NCI-H69 (cell line): ENCODE measurements at regions not wholly inside any gene's neighbourhood (a gene's known extent, or its start where the extent isn't known, plus 50 kb on each side); places are given as distances from the start of the nearest gene placed in this dataset.

Experiments used
- DNase-seq: peaks from one replicate; lab custom pipeline; 2025; lab: John Stamatoyannopoulos, UW

DNA sequence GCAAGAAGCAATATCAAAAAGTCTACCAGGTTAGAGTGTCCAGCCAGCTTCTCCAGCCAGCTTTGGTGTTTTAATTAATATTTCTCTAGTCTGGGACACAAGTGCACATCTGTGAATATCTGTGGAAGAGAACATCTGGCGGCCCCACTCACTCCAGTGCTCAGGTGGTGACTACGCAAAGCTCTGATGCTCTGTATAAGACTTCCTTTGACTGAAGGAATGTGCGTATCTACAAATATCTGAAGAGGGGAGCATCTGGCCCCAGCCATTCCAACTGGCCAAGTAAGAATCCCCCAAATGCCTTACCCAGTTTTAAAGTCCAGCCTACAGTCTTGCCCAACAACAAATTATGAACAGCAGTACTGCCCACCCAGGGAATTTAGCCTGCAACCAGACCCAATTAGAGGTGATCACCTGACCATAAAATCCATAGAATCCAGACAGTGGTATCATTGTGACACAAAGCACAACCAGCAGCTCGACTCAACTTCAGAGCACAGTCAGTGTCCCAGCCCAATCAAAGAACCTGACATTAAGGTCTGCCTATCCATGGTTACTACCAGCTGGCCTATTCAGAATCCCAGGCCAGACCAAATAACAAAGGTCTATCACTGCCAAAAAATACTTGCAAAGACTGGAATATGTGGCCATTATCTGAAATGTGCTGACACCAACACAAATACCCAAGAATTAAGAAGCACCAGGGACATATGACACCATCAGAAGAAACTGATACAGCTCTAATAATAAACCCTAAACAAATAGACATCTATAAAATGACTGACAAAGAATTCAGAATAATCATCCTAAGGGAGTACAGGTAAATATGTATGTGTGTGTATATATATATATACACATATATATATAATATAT lies 76.1 kb upstream of the MANEA start:
- peak; percentile 11 for DNase-seq

DNA sequence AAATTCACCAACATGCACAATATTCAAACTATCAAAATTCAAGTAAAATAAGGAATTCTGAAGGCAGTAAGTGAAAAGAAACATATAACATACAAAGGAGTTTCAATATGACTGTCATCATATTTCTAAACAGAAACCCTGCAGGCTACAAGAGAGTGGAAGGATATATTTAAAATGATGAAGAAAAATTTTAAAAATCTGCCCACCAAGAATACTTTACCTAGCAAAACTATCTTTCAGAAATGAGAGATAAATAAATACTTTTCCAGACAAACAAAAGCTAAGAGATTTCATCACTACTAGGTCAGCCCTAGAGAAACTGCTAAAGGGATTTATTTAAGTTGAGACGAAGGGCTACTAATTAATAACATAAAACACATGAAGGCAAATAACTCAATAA lies 73.8 kb upstream of the MANEA start:
- no peak for DNase-seq

DNA sequence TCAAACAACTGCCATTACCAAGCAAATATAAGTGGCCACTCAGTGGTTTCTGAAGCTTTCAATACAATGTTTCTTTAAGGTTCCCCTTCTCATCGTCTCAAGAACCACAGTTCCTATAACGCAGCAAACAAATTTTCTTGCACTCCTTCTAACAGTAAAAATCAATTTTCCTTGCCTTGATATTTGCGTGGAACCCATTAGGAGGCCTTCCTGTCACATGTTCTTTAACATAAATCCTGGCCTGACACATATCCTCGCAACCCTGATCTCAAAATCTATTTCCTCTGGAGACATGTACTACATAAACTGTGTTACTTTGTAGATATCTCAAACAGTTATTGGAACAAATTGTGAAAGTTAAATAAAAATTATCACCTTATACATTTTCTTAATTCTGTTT lies 65.9 kb upstream of the MANEA start:
- DNase-seq: no peak

DNA sequence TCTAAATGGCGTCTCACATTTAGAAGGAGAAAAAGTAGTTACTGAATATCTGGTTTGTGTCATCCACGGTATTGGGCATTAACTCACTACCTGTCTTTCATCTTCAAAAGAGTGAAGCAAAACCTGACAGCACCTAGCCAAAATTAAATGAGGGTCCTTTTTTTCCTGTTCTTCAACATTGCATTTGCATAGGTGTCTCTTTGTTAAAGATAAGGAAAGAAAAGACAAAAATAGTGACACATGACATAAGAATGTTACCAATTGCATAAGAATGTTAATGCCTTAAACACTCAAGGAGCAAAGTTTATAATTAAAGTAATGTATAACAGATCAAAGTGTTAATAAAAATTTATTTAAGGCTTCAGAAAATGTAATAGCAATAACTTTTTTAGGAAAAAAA lies 61.4 kb upstream of the MANEA start:
- DNase-seq: no peak

DNA sequence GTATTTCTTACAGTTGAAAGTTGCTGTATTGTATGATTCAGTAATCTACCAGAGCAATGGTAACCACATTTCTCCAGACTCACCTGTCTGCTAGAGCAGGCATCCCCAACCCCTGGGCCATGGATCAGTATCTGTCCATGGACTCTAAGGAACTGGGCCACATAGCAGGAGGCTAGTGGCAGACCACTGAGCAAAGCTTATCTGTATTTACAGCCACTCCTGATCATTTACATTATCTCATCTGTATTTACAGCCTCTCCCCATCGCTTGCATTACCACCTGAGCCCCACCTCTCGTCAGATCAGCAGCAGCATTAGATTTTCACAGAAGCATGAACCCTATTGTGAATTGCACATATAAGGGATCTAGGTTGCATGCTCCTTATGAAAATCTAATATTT lies 60.3 kb upstream of the MANEA start:
- no peak for DNase-seq

DNA sequence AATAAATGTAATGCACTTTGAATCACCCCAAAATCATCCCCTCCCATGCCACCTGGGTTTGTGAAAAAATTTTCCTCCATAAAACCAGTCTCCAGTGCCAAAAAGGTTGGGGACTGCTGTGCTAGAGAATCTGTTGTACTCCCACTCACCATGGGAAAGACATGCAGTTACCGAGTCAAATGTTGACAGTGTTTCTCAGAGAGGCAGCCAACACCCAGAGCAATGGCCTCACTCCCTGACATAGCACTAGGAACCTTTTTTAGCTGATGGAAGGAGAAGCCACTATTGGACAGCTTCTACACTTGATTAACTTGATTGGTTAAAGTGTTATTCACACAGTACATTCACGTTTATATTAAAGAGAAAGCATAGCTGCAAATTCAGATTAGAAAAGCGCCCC lies 59.8 kb upstream of the MANEA start:
- peak; percentile 18 for DNase-seq

DNA sequence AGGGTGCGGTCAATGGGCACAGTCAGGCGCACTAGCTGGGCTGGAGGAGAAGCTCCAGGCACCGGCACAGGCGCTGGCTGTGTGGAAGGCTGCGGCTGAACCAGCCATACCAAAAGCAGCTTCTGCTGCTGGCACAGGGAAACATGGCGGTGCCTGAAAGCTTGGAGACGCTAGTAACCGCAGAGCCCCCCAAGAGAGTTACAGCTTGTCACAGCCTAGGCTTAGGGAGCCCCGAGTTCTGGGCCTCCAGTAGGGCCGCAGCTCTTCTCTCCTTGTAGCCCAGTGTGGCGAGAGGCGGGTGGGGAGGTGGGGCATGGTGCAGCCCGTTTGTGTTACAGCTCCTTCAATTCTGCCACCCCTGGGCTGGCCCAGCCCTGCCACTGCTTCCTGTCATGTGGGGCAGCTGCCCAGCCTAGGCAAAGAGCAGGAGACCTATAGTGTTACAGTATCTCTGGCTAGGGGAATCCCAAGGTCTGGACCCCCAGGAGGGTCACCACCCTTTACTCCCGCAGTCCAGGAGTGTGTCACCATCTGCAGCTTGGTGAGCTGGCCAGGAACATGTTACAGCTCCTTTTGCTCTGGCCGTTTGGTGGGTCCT lies 58.6 kb upstream of the MANEA start:
- peak; percentile 11 for DNase-seq

DNA sequence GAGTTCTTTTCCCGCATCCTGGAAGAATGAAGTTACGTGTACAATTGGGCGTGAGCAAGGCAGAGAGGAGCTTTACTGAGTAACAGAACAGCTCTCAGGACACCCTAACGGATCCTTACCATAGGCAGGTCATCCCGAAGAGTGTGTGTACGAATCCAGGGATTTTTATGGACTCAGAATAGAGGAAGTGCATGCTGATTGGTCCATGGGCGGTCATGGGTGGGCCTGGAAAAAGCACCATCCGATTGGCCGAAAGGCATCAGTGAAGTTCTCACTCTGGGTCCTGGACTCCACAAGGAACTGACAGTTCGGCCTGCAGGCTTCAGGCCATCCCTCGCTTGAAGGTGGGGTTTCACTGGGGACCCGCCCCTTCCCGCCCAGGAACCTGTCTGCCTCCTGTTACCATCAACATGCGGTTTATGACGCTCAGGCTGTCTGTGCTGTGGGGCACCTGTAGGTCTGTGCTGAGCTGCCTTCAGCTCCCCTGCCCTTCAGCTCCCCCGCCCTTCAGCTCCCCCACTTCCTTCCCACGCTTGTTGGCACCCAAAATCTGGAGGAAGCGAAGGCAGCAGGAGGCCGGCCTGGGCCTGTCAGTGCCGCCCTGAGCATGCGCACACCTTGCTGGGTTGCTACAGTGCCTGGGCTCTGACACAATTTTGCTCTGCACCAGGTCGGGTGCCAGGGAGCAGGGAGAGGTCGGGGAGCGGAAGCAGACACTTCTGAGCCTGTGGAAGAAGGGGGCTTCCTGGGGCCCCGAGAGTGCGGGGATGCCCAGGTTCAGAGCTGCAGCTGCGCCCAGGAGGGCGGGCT lies 57.9 kb upstream of the MANEA start:
- DNase-seq: no peak

DNA sequence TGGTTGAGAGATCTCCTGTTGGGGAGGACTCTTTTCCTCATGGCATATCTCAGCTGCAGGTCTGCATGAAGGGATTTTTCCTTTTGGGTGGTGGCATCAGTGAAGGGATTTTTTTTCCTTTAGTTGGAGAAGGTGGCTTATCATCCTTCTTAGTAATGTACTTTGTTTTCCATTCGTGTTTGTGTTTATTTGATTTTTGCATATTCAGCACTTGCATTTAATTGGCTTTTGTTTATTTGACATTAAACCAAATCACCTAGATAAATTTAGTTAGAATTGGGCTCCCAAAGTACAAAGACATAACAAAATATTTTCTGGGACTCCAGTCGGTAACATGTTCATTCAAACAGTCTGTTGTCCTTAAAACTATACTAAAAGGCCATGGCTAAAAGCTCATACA lies 56.2 kb upstream of the MANEA start:
- DNase-seq: no peak
